Cardiac fibroblast (primary cell): ENCODE measurements at regions not wholly inside any gene's neighbourhood (a gene's known extent, or its start where the extent isn't known, plus 50 kb on each side); places are given as distances from the start of the nearest gene placed in this dataset.

Experiments
- DNase-seq, 2 donors: peaks; one replicate each; pipeline versions ENCODE4 v3.0.0 to v3.0.0-alpha.2; 2010; ENCODE audit warnings: low read depth in 2 of 2
- H3K4me3 ChIP-seq, 2 donors: replicated peaks in 1 of 2; 1 replicate in 1 of 2; 2 replicates in 1 of 2; pipeline ENCODE4 v1.5.1; 2011; ENCODE audit warnings: low read depth in 2 of 2, low read length in 2 of 2, mild to moderate bottlenecking in 2 of 2, moderate library complexity in 1 of 2
- CTCF ChIP-seq: IDR thresholded peaks from one replicate; pipeline ENCODE4 v1.5.1; 2011; ENCODE audit warnings: low read depth, mild to moderate bottlenecking, low read length, inconsistent platforms

- H3K4me3 ChIP-seq, result no peak overlapping the region
- TF ChIP-seq CTCF, result no peak
- peak in 1 of 2 donors; percentile 50 for DNase-seq
These were observed 170.4 kb downstream of the KCNE4 start for GRCh38 chr2:223222397-223222796.

GRCh38 chr2:223223156-223223555 lies 171.2 kb downstream of the KCNE4 start:
- no peak overlapping the region for H3K4me3 ChIP-seq
- DNase-seq, result no peak
- TF ChIP-seq CTCF, result no peak

- no peak for DNase-seq
- TF ChIP-seq CTCF, result no peak
- no peak overlapping the region for H3K4me3 ChIP-seq
These were observed 173.3 kb downstream of the KCNE4 start for GRCh38 chr2:223225266-223225665.

GRCh38 chr2:223226264-223226663 lies 174.3 kb downstream of the KCNE4 start:
- no peak for DNase-seq
- H3K4me3 ChIP-seq, result no peak overlapping the region
- no peak for TF ChIP-seq CTCF

- no peak overlapping the region for H3K4me3 ChIP-seq
- no peak for TF ChIP-seq CTCF
- no peak for DNase-seq
These were observed 175.3 kb downstream of the KCNE4 start for GRCh38 chr2:223227338-223227737.

GRCh38 chr2:223228871-223229270 lies 176.9 kb downstream of the KCNE4 start:
- TF ChIP-seq CTCF, result no peak
- no peak overlapping the region for H3K4me3 ChIP-seq
- DNase-seq, result no peak

GRCh38 chr2:223230352-223230751 lies 178.4 kb downstream of the KCNE4 start:
- DNase-seq, result no peak
- no peak for TF ChIP-seq CTCF

More at GRCh38 chr2:223230352-223230751, 178.4 kb downstream of the KCNE4 start:
- H3K4me3 ChIP-seq, result no peak overlapping the region
